Testis (tissue), 2 donors: ENCODE measurements at regions not wholly inside any gene's neighbourhood (a gene's known extent, or its start where the extent isn't known, plus 50 kb on each side); places are given as distances from the start of the nearest gene placed in this dataset.

Experiments used
- POLR2A ChIP-seq: fragments of 450-650 bp; IDR thresholded peaks from one replicate; pipeline ENCODE4 v1.6.1; 2017; ENCODE audit warnings: antibody characterized with exemption, mild to moderate bottlenecking, moderate library complexity
- TF ChIP-seq, protein P1 (sequence below), 3 experiments: fragments of 450-650 bp in 2 of 3; fragments of 200-600 bp in 1 of 3; sonication (generic) in 1 of 3; IDR thresholded peaks; one replicate each; pipeline ENCODE4 v1.5.1; 2016 to 2019; ENCODE audit warnings: antibody characterized with exemption in 3 of 3, mild to moderate bottlenecking in 2 of 3, moderate library complexity in 1 of 3

DNA sequence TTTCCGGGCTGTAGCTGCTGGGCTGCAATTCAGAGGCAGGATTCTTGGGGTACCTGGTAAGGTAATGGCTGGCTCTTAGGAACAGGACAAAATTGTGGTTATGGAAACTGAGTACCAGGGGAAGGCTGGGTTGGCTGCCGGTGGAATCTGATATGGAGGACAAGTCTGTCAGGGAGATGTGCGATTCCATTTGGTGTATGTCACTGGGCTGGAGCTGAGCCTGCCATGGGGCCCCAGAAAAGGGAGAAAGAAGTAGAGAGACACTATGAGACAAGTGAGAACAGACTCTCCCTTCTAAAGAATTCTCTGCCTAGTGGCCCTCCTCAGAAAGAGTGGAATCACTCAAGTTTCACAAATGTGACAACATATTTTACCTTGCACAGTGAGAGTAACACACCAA, 368.2 kb upstream of the ROPN1 start:
- TF ChIP-seq POLR2A, result no peak
- TF ChIP-seq, protein P1, sequence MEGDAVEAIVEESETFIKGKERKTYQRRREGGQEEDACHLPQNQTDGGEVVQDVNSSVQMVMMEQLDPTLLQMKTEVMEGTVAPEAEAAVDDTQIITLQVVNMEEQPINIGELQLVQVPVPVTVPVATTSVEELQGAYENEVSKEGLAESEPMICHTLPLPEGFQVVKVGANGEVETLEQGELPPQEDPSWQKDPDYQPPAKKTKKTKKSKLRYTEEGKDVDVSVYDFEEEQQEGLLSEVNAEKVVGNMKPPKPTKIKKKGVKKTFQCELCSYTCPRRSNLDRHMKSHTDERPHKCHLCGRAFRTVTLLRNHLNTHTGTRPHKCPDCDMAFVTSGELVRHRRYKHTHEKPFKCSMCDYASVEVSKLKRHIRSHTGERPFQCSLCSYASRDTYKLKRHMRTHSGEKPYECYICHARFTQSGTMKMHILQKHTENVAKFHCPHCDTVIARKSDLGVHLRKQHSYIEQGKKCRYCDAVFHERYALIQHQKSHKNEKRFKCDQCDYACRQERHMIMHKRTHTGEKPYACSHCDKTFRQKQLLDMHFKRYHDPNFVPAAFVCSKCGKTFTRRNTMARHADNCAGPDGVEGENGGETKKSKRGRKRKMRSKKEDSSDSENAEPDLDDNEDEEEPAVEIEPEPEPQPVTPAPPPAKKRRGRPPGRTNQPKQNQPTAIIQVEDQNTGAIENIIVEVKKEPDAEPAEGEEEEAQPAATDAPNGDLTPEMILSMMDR (IDR thresholded peaks at IDR 0.05), result no peak
